Neuronal stem cell (in vitro differentiated cells): ENCODE measurements at regions not wholly inside any gene's neighbourhood (a gene's known extent, or its start where the extent isn't known, plus 50 kb on each side); places are given as distances from the start of the nearest gene placed in this dataset.

Experiments
- DNase-seq: peaks from one replicate; pipeline ENCODE4 v3.0.0-alpha.2; 2013; ENCODE audit warnings: low spot score
- H2AFZ ChIP-seq: one replicate; pipeline ENCODE4 v1.6.1; 2013; ENCODE audit warnings: mild to moderate bottlenecking, low read length, inconsistent platforms
- H2AK5ac ChIP-seq: 2 replicates; pipeline ENCODE4 v1.6.1; 2013; ENCODE audit warnings: low read depth, mild to moderate bottlenecking, inconsistent platforms, low read length, moderate library complexity, mixed read lengths
- H2BK120ac ChIP-seq: 2 replicates; pipeline ENCODE4 v1.6.1; 2013; ENCODE audit warnings: low read depth, mild to moderate bottlenecking, inconsistent platforms, low read length, moderate library complexity, mixed read lengths
- H2BK12ac ChIP-seq: one replicate; pipeline ENCODE4 v1.6.1; 2013; ENCODE audit warnings: low read length, inconsistent platforms
- H2BK15ac ChIP-seq: 2 replicates; pipeline ENCODE4 v1.6.1; 2013; ENCODE audit warnings: mild to moderate bottlenecking, low read length, inconsistent platforms, mixed read lengths
- H2BK5ac ChIP-seq: one replicate; pipeline ENCODE4 v1.6.1; 2013; ENCODE audit warnings: inconsistent platforms, mild to moderate bottlenecking, low read length, moderate library complexity
- H3K14ac ChIP-seq: one replicate; pipeline ENCODE4 v1.6.1; 2013; ENCODE audit warnings: low read length, inconsistent platforms
- H3K18ac ChIP-seq: 2 replicates; pipeline ENCODE4 v1.6.1; 2013; ENCODE audit warnings: low read length, inconsistent platforms
- H3K23ac ChIP-seq: 2 replicates; pipeline ENCODE4 v1.6.1; 2013; ENCODE audit warnings: low read depth, mild to moderate bottlenecking, mixed read lengths, low read length, inconsistent platforms; ENCODE audit not compliant: poor library complexity
- H3K27ac ChIP-seq: replicated peaks from 3 replicates; pipeline ENCODE4 v1.5.1; 2013; ENCODE audit warnings: low read length, inconsistent platforms
- H3K27me3 ChIP-seq, 3 experiments: 2 replicates each; pipeline ENCODE4 v1.6.1; 2013; ENCODE audit warnings: low read length in 3 of 3, mild to moderate bottlenecking in 2 of 3, inconsistent platforms in 1 of 3, low read depth in 1 of 3, mixed read lengths in 1 of 3, moderate library complexity in 1 of 3; ENCODE audit not compliant: control insufficient read depth in 3 of 3, insufficient read depth in 3 of 3
- H3K36me3 ChIP-seq, 2 donors: replicated peaks in 1 of 2; 2 replicates each; pipeline ENCODE4 v1.6.1; 2013; ENCODE audit warnings: low read length in 2 of 2; ENCODE audit not compliant: control insufficient read depth in 2 of 2, insufficient read depth in 2 of 2
- H3K4ac ChIP-seq: 2 replicates; pipeline ENCODE4 v1.6.1; 2013; ENCODE audit warnings: inconsistent platforms, mild to moderate bottlenecking, low read length, moderate library complexity
- H3K4me1 ChIP-seq, 2 donors: 1 replicate in 1 of 2; 2 replicates in 1 of 2; pipeline ENCODE4 v1.6.1; 2013; ENCODE audit warnings: low read length in 2 of 2, low read depth in 1 of 2; ENCODE audit not compliant: control insufficient read depth in 2 of 2, insufficient read depth in 1 of 2
- H3K4me2 ChIP-seq: one replicate; pipeline ENCODE4 v1.6.1; 2013; ENCODE audit warnings: mild to moderate bottlenecking, low read length, inconsistent platforms; ENCODE audit not compliant: insufficient read depth, poor library complexity, severe bottlenecking
- H3K4me3 ChIP-seq, 2 donors: 2 replicates each; pipeline ENCODE4 v1.5.1; 2013; ENCODE audit warnings: low read length in 2 of 2, mild to moderate bottlenecking in 2 of 2, inconsistent platforms in 1 of 2, moderate library complexity in 1 of 2
- H3K79me1 ChIP-seq: one replicate; pipeline ENCODE4 v1.6.1; 2013; ENCODE audit warnings: low read depth, mild to moderate bottlenecking, inconsistent platforms, low read length, moderate library complexity
- H3K9ac ChIP-seq: one replicate; pipeline ENCODE4 v1.6.1; 2013; ENCODE audit warnings: mild to moderate bottlenecking, low read depth, low read length, inconsistent platforms; ENCODE audit not compliant: poor library complexity
- H3K9me3 ChIP-seq, 2 donors: replicated peaks in 1 of 2; 2 replicates each; pipeline versions ENCODE3 to v1.6.1; 2013; ENCODE audit warnings: low read length in 2 of 2, mild to moderate bottlenecking in 2 of 2, inconsistent platforms in 1 of 2, low read depth in 1 of 2, mixed read lengths in 1 of 2, moderate library complexity in 1 of 2; ENCODE audit not compliant: control insufficient read depth in 2 of 2, insufficient read depth in 1 of 2
- H4K8ac ChIP-seq: one replicate; pipeline ENCODE4 v1.6.1; 2013; ENCODE audit warnings: low read depth, mild to moderate bottlenecking, inconsistent platforms, low read length, moderate library complexity
- H4K91ac ChIP-seq: one replicate; pipeline ENCODE4 v1.6.1; 2013; ENCODE audit warnings: low read length, low read depth, mild to moderate bottlenecking, inconsistent platforms; ENCODE audit not compliant: poor library complexity
- WGBS, 2 donors: extraction: QIAGEN DNeasy Blood & Tissue Kit; methylation state at CpG; one replicate each; pipeline ENCODE4 v1.1.7; 2013; ENCODE audit warnings: missing lambda C conversion rate in 2 of 2, mixed read lengths in 1 of 2; ENCODE audit not compliant: insufficient read length in 2 of 2, insufficient replicate concordance in 1 of 2; ENCODE audit errors: extremely low coverage in 2 of 2; 5-methylcytosine and 5-hydroxymethylcytosine counted together

- Histone ChIP-seq H2BK5ac (no peak overlapping the region), H3K18ac (no peak overlapping the region), H4K8ac (no peak overlapping the region), H2BK12ac (no peak overlapping the region), H3K9me3 (no peaks in the 10 kb centered on the region), H3K36me3 (no peaks in the 10 kb centered on the region), H2BK120ac (no peak overlapping the region), H3K9ac (no peak overlapping the region), H4K91ac (no peak overlapping the region), H3K27me3 (no peaks in the 10 kb centered on the region), H3K79me1 (no peaks in the 10 kb centered on the region), H3K4ac (no peak overlapping the region), H3K27ac (no peak overlapping the region), H2AK5ac (no peak overlapping the region), H3K4me1 (peaks cover 0 to 7% of the 10 kb centered on the region in 2 donors), H3K4me3 (no peak overlapping the region), H2BK15ac (no peak overlapping the region), H2AFZ (no peak overlapping the region), H3K4me2 (no peak overlapping the region), H3K14ac (no peak overlapping the region), H3K23ac (no peak overlapping the region)
- no CpG with 5 or more reads among the region's 3 CpGs for WGBS, 2 donors
- DNase-seq, result no peak
These were observed 147.4 kb upstream of the AGR3 start for GRCh38 chr7:17029150-17029549.

- Histone ChIP-seq H3K14ac (no peak overlapping the region), H3K4me1 (peaks cover 0 to 7% of the 10 kb centered on the region in 2 donors), H4K91ac (no peak overlapping the region), H2AFZ (no peak overlapping the region), H3K4me3 (no peak overlapping the region), H3K4me2 (no peak overlapping the region), H3K27me3 (no peaks in the 10 kb centered on the region), H2BK12ac (no peak overlapping the region), H3K9ac (no peak overlapping the region), H3K23ac (no peak overlapping the region), H2AK5ac (no peak overlapping the region), H2BK120ac (no peak overlapping the region), H3K9me3 (no peaks in the 10 kb centered on the region), H3K4ac (no peak overlapping the region), H2BK5ac (no peak overlapping the region), H3K18ac (no peak overlapping the region), H4K8ac (no peak overlapping the region), H2BK15ac (no peak overlapping the region), H3K27ac (no peak overlapping the region), H3K79me1 (no peaks in the 10 kb centered on the region), H3K36me3 (no peaks in the 10 kb centered on the region)
- DNase-seq, result no peak
- WGBS, 2 donors, result no CpG with 5 or more reads among the region's 2 CpGs
These were observed 148.8 kb upstream of the AGR3 start for GRCh38 chr7:17030559-17030958.

- Histone ChIP-seq H3K9ac (no peak overlapping the region), H2BK12ac (no peak overlapping the region), H2BK15ac (no peak overlapping the region), H3K14ac (no peak overlapping the region), H2BK5ac (no peak overlapping the region), H2AFZ (no peak overlapping the region), H3K27me3 (no peaks in the 10 kb centered on the region), H2AK5ac (no peak overlapping the region), H4K8ac (no peak overlapping the region), H3K4ac (no peak overlapping the region), H3K79me1 (no peaks in the 10 kb centered on the region), H2BK120ac (no peak overlapping the region), H3K4me3 (no peak overlapping the region), H3K23ac (no peak overlapping the region), H3K4me1 (peaks cover 0 to 7% of the 10 kb centered on the region in 2 donors), H3K9me3 (no peaks in the 10 kb centered on the region), H3K27ac (no peak overlapping the region), H4K91ac (no peak overlapping the region), H3K18ac (no peak overlapping the region), H3K4me2 (no peak overlapping the region), H3K36me3 (no peaks in the 10 kb centered on the region)
- no CpG with 5 or more reads among the region's 1 CpG for WGBS, 2 donors
- no peak for DNase-seq
These were observed 150.2 kb upstream of the AGR3 start for GRCh38 chr7:17031906-17032551.

GRCh38 chr7:17033245-17033644, 151.5 kb upstream of the AGR3 start:
- Histone ChIP-seq H3K4me3 (no peak overlapping the region), H2BK5ac (no peak overlapping the region), H3K9me3 (no peaks in the 10 kb centered on the region), H4K8ac (no peak overlapping the region), H3K27ac (no peak overlapping the region), H2BK12ac (no peak overlapping the region), H3K27me3 (no peaks in the 10 kb centered on the region), H2BK15ac (no peak overlapping the region), H2AK5ac (no peak overlapping the region), H3K23ac (no peak overlapping the region), H3K36me3 (no peaks in the 10 kb centered on the region), H3K4ac (no peak overlapping the region), H3K9ac (no peak overlapping the region), H2BK120ac (no peak overlapping the region), H4K91ac (no peak overlapping the region), H3K18ac (no peak overlapping the region), H3K14ac (no peak overlapping the region), H3K79me1 (no peaks in the 10 kb centered on the region), H2AFZ (no peak overlapping the region), H3K4me1 (peaks cover 0 to 7% of the 10 kb centered on the region in 2 donors), H3K4me2 (no peak overlapping the region)
- DNase-seq, result no peak
- no CpG with 5 or more reads among the region's 4 CpGs for WGBS, 2 donors
